HG03378 (cell line): ENCODE measurements at regions not wholly inside any gene's neighbourhood (a gene's known extent, or its start where the extent isn't known, plus 50 kb on each side); places are given as distances from the start of the nearest gene placed in this dataset.

Experiments used
- ATAC-seq: cut with Tn5 transposase; IDR thresholded peaks from one replicate; pipeline ENCODE4 v1.9.1; 2021; ENCODE audit warnings: mild to moderate bottlenecking, moderate library complexity; ENCODE audit not compliant: unreplicated experiment

DNA sequence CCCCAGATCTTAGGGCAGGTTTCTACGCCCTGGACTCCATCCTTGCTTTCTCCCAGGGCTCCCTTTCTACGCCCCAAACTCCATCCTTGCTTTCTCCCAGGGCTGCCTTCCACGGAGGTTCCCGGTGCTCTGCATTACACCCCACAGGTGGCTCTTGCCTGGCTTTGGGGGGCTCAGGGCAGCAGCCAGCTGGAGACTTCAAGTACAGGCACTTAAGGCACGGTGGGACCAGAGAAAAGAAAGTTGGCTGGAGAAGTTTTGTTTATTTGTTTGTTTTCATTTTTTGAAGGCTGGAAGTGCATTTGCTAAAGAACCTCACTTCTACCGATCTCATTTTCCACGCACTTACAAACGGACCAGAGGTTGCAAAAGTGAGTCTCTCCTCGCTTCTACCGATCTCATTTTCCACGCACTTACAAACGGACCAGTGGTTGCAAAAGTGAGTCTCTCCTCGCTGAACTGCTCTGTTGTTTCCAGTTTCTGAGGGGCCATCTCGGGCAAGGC is 103.8 kb upstream of the MED13L start:
- ATAC-seq = no peak

DNA sequence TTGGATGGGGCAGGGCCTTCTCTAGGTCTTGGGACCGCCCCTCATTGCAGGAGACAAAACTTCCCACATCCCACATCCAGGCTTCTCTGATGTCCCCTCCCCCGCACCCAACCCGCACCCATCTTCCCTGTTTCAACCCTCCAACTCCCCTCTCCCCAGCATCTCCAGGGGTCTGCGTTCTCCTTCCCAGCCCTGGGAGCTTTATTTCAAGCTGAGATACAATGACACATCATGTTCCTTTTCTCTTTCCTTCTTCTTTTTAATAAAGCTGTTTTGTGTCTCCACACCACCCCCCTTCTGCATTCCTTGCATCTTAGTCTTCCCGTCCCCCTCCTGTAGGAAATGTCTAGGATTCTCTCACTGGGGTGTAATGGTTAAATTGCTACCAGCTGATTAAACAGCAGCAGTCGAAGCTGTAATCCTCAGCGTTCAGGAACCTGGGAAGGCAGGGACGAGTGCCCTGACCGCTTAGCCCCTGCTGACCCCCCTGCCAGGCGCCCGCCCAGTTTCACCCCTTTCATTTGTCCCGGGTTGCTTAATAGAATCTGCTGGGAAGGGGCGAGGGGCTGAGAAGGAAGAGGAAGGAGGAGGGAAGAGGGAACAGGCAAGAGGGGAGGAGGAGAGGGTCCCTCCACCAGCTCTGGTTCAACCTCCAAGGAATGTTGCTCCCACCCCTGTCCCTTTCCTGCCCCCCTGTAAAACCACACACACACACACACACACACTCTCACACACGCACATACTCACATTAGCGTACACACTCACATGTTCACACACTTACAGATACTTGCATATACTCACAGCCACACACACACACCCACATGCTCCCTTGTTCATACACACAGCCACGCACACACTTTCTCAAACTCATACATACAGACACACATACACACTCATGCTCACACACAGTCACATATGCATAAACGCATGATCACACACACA is 104.5 kb upstream of the MED13L start:
- no peak for ATAC-seq

DNA sequence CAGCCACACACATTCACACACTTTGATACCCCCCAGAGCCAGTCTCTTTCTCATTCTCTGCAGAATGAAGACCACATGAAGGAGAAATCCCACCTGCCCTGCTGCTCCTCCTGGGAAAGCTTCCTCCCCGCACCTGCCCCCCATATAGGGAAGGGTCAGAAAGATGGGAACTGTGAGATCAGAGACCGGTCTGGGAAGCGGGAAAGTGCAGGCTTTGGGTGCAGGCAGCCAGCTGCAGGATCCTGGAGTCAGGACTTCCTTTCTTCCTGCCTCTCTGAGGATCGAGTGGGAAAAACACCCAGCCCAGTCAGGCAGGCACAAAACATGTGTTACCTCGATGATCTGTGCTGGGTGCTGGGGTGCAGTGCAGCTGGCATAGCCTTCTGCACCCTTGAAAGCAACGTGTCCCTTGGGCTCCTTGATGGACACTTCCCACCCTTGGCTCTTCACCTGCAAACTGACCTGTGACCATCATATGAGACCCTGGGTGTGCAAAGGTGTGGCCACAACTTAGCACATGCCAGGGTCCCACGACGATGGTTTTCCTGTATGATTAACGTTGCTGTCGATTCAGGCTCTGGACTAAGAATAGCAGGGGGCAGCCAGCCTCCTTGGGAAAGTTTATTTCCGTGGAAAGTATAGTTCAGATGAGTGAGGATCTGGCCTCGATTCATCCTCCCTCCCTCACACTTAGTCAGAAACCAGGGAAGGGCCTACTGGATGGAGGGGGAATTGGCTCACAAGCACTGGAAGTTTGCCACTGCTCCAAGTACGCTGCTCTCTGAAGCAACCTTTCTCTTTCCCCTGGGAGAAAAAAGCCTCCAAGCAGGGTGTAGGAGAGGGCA is 105.4 kb upstream of the MED13L start:
- ATAC-seq = no peak

DNA sequence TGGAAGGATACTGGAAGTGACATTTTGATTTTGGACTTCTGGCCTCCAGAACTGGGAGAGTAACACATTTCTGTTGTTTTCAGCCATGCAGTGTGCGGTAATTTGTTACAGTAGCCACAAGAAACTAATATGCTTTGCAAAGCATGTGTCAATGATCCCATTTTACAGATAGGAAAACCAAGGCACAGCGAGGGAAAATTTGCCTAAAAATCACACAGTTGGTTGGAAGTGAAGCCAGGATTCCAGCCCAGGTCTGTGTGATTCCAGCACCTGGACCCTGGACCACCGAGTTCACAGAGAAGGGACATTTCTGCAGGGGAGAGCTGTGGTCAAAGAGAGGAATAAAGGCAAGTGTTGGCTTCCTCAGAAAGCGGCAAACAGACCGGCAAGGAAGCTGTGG is 106.7 kb upstream of the MED13L start:
- no peak for ATAC-seq

DNA sequence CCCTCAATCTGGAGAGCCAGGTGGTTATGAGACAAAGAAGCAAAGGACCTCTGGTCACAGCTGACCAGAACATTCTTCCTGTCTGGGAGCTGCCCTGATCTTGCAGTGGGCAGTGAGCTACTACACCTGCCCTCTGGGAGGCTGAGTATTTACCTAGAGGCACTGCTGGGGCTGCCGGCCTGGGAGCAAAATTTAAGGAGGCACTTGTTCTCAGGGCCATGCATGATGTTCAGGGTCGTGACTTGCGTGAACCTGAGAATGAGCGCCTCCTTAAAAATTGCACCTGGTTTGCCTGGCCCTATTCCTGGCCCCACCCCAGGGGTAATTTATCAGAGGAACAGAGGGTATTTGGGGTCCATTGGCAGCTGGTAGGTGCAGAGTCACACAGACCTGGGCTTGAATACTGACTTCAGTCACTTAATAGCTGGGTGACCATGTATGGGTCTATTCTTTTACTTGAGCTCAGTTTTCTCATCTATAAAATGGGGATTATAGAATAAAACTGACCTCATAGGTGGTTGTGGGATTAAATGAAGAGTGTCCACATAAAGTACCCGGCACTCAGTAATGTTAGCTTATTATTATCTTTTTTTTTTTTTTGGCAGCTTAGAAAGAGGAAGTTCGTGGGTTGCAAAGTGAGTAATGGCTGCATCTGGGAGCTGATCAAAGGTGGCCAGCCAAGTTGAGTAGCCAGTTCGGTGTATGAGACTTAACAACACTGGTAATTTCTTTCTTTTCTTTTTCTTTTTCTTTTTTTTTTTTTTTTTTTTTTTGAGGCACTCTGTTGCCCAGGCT is 107.4 kb upstream of the MED13L start:
- no peak for ATAC-seq

DNA sequence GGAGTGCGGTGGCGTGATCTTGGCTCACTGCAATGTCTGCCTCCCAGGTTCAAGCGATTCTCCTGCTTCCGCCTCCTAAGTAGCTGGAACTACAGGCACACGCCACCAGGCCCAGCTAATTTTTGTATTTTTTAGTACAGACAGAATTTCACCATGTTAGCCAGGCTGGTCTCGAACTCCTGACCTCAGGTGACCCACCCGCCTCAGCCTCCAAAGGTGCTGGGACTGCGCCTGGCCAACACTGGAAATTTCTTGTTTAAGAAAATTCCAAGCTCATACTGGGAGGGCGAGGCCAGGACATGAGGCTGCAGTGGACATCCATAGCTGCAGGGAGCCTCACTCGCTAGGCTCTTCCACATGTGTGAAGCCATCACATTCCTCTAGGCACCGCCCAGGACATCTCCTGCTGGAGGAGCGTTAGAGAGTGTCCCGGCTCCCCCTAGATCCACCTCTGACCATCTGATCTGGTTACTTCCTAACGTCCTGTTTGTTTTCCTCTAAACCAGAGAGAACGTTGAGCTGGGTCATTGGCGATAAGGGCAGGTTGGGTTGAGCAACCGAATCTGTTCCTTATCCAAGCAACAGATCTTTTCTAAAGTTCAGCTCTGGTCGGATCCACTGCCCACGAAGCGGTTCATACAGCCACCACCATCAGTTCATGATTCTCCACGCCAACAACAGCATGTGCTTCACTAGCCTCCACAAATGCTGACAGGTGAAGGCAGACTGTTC is 108.2 kb upstream of the MED13L start:
- no peak for ATAC-seq

DNA sequence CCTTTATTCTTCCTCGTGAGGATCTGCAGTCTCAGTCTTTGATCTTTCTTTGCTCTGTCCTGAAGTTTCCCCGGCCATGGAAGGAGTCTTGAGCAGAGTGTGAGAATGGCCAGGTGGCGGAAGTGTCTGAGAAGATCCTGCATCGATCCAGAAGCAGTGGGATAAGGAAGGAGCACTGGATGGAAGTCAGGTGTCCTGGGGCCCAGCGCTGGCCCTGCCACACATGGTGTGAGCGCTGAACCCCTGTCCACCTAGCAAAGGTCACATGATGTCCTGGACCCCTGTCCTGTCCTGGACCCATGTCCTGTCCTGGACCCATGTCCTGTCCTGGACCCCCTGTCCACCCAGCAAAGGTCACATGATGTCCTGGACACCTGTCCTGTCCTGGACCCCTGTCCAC is 111.8 kb upstream of the MED13L start:
- ATAC-seq = no peak

DNA sequence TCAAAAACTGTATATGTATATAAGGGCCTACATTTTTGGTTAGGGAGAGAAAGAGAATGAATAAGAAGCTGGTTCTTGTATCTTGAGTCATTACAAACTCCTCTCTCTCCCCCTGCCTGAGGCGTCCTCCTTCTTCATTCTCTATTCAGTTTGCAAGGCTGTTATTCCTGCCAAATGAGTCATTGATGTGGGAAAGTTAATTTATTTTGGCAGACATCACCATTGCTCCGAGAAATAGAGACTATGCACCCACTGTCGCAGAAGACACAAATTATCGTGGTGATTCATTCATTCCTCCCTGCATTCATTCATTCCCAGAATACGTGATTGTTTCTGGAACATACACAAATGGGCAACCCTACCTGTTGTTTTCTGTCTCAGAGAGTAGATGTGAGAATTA is 112.5 kb upstream of the MED13L start:
- ATAC-seq = no peak

DNA sequence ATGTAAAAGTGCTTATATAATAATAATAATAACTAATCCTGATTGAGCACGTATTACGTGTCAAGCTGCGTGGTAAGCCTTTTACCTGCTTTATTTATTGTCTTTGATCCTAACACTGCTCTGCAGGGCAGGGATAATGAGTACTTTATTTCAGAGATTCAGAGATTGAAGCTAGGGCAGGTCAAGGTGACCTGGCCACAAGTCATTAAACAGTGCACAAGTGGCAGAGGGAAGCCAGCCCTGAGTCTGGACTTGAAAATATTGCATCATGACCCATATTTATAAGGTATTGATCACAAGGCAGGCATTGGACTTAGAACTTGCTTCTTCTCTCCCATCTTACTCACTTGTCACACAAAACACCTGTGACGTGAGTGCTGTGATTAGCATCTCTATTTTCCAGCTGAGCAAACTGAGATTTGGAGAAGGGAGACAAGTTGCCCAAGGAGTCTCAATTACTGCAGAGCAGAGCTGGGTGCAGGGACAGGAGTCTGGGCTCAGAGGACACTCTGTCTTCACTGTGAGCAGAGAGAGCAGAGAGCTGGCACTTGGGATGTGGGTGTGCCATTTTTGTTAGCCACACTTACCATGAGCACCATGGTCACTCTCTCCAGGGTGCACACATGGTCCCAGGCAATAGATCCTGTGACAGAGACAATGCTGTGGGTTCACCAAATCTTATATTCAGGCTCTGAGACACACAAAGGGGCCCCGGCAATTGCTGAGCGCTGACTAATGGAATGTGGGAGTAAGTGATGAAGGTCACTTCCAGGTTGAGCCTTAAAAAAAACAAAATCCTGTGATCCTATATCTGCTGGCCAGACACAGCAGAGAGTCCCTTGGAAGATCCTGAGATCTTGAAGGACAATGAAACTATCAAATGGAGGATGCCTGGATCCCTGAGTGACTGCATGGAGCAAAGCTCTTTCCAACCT is 113.2 kb upstream of the MED13L start:
- ATAC-seq = no peak

DNA sequence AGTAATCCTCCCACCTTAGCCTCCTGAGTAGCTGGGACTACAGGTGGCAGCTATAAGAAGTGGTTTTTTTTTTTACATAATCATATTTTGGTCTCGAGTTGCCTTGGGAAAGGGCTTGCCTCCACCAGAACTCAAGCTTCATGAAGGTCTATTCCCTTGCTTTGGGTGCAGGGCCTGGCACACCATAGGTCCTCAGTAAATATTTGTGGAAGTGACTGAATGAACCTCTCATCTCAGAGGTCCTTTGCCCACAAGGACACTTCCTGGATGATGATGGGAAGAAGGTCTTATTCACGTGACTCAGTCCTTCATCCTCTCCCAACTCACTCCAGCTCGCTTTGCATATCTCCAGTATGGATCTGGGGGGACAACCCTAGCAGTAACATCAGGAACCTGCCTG is 114.0 kb upstream of the MED13L start:
- no peak for ATAC-seq

DNA sequence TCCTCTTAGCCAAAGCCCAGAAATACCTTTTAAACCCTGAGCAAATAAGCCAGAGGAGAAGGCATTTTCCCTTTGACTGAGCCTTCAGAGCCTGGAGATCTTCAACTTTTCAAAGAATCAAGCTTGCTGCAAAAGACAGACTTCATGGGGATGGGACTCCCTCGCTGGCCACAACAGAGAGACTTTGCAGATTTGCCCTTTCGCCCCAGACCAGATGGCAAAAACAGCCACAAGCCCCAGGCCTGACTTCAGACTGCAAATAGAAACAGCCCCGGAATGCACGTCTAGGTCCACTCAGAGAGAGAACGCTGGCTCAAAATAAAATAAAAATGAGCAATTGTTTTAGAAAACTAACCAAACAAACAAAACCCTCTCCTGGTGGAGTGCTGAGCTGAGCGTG is 114.6 kb upstream of the MED13L start:
- no peak for ATAC-seq

DNA sequence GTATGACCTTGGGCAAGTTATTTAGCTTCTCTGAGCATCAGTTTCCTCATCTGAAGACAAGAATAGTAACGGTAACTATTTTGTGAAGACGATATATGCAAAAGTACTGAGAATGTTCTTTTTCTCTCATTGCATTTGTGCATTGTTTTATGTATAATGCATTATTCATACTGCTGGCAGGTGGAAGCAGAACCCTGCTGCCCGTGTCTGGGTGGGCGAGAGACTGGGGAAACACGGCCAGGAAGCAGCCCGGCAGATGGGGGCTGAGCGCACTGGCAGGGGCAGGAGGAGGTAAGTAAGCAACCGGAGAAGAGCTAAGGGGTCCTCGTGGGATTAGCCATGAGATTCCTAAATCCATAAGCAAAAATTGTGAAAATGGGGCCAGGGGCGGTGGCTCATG is 115.8 kb upstream of the MED13L start:
- ATAC-seq = no peak

DNA sequence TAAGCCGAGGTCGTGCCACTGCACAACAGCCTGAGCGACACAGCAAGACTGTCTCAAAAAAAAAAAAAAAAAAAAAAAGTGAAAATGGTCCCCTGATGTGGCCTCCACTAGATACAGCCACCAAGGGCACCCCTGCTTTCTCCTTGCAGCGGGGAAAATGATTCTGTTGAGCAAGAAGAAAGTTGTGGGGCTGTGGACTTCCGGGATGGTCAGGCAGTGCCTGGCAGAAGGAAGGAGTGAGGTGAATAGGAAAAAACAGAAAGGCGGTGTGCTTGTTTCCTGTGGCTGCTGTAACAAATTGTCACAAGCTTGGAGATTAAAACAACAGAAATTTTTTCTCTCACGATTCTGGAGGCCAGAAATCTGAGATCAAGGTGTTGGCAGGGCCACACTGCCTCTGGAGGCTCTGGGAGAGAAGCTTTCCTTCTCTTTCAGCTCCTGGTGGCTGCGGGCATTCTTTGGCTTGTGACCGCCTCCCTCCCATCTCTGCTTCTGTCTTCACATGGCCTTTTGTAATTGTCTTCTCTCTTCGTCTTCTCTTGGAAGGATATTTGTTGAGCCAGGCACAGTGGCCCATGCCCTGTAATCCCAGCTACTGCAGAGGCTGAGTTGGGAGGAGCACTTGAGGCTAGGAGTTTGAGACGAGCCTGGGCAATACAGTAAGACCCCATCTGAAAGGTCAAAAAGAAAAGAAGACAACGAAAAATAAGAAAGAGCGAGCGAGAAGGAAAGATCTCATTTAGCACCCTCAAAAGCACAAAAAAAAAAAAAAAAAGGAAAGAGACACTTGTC is 116.6 kb upstream of the MED13L start:
- ATAC-seq = no peak

DNA sequence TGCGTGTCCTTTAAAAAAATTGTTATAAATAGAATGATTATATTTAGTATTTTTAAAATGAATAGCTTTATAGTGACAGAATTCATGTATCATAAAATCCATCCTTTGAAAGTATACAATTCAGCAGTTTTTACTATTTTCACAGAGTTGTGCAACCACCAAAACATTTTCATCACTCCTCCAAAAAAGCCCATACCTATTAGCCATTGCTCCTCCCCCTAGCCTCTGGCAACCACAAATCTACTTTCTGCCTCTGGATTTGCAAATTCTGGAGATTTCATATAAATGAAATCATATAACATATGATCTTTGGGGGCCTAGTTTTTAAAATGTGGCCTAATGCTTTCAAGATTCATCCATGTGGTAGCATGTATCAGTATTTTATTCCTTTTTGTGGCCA is 117.9 kb upstream of the MED13L start:
- ATAC-seq = no peak

DNA sequence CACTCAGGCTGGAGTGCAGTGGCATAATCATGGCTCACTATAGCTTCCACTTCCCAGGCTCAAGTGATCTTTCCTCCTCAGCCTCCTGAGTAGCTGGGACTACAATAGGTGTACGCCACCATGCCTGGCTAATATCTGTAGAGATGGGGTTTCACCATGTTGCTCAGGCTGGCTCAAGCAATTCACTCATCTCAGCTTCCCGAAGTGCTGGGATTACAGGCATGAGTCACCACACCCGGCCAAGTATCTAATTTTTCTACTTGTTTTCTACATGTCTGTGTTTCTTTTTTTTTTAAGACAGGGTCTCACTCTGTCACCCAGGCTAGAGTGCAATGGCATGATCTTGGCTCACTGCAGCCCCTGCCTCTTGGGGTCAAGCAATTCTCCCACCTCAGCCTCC is 119.7 kb upstream of the MED13L start:
- no peak for ATAC-seq

DNA sequence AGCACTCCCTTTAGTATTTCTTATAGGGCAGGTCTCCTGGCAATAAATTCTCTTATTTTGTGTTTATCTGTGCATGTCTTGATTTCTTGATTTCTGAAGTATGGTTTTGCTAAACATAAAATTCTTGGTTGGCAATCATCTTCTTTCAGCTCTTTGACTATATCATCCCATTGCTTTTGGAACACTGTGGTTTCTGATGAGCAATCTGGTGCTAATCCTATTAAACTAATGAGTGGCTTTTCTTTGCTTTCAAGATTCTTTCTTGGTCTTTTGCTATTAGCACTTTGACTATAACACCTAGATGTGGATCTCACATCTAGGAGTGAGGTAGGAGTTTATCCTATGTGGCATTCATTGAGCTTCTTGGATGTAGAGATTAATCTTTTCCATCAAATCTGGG is 120.7 kb upstream of the MED13L start:
- no peak for ATAC-seq

DNA sequence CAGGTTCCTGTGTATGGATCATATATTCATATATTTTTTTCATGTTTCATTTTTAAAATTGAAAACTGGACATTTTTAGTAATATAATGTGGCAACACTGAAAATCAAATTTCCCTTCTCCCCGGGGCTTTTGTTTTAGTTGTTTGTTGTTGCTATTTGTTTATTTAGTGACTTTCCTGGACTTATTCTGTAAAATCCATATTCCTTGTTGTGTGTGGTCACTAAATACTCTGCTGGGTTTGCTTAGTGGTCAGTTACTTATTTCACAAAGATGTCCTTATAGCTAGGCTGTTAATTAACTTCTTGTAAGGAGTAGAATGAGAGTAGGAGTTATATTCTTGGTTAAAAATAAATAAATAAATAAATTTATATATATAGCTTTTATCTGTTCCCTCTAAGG is 121.6 kb upstream of the MED13L start:
- no peak for ATAC-seq

DNA sequence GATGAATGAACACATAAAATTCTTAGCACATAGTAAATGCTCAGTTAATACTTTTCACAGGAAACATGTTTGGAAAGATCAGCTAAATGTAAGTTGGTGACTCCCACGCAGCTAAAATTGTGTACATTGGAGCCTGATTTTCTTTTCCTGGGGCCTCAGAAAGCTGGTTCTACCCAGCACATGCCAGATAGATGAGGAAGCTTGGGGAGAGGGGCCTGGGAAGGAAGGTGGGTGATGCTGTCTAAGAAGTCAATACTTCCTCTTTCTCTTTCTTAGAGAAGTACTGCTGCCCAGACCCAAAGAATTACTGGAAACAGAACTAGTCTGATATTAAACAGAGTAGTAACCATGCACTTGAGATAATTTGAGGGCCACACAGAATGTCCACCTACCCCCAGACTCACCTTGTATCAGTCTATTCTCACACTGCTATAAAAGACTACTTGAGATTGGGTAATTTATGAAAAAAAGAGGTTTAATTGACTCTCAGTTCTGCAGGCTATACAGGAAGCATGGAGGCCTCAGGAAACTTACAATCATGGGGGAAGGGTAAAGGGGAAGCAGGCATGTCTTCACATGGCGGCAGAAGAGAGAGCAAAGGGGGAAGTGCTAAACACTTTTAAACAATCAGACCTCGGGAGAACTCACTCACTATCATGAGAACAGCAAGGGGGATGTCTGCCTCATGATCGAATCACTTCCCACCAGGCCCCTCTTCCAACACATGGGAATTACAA is 123.3 kb upstream of the MED13L start:
- ATAC-seq = no peak
